HG02870 (cell line): ENCODE measurements at regions not wholly inside any gene's neighbourhood (a gene's known extent, or its start where the extent isn't known, plus 50 kb on each side); places are given as distances from the start of the nearest gene placed in this dataset.
"Not testable (repeated sequence)": the region's sequence is repeated elsewhere in the genome, so short reads cannot be mapped to it uniquely, and the experiment has no call there.

Experiments
- ATAC-seq: cut with Tn5 transposase; IDR thresholded peaks from one replicate; pipeline ENCODE4 v1.9.1; 2021; ENCODE audit warnings: mild to moderate bottlenecking, moderate library complexity; ENCODE audit not compliant: unreplicated experiment

- ATAC-seq: no peak
Observed at GRCh38 chrX:117510453-117510852, 606.2 kb downstream of the KLHL13 start.

DNA sequence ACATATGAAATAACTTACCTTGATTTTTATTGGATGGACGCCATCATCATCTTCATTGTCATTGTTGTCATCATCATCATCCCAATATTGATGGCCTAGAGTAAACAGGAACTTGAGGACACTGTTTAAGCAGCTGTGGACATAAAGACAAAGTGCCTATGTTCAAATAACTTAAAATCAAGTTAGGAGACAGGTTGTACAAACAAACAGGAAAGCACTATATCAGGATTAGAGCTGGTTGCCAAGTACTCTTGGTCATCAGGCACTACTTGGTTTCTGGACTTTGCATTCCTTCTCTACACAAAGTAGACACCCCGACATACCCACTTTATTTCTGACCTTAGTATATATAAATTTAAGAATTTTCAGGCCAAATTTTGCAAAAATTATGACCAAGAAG lies 608.6 kb downstream of the KLHL13 start:
- no peak for ATAC-seq

GRCh38 chrX:117487421-117487820 lies 629.2 kb downstream of the KLHL13 start:
- ATAC-seq: no peak

GRCh38 chrX:117483950-117484349 lies 632.7 kb downstream of the KLHL13 start:
- no peak for ATAC-seq

DNA sequence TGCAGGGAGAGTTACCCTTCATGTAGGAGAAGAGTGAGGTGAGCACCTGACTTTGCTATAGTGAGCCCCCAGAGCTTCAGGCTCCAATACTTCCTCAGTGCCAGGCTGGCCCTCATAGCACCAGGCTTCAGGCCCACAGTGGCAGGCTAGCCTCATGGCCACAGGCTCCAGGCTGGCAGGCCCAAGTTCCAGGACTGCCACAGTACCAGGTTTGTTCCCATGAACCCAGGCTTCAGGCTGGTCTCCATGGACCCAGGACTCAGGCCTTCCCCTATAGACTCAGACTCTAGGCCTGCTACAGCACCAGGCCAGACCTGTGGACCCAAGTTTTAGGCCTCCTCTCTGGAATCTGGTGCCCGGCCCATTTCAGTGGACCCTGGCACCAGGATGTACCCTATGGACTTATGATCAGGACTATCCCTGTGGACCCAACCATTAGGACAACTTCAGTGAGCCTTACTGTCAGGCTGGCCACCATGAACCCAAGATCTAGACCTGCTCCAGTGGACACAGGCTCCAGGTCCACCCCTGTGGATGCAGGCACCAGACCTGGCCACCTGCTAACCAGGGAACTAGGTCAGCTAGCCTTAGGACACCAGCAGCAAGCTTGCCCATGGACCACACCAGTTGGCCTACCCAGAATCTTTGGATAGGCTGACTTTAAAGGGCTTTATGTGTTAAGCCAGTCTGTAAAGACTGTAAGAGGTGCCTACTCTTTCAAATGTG lies 658.2 kb downstream of the KLHL13 start:
- ATAC-seq: no peak

DNA sequence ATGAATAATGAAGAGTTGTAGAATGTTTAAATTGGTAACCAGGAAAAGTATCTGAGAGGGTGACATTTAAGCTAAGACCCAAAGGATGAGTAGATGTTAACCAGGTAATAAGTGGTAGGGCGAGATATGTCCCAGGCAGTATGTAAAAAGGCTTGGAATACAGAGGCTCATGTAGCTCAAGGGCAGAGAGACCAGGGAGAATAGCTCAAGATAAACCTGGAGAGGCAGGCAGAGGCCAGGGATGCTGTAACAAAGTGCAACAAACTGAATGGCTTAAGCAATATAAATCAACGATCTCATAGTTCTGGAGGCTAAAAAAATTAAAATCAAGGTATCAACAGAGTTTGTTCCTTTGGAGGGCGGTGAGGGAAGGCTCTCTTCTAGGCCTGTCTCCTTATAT lies 660.8 kb downstream of the KLHL13 start:
- no peak for ATAC-seq

DNA sequence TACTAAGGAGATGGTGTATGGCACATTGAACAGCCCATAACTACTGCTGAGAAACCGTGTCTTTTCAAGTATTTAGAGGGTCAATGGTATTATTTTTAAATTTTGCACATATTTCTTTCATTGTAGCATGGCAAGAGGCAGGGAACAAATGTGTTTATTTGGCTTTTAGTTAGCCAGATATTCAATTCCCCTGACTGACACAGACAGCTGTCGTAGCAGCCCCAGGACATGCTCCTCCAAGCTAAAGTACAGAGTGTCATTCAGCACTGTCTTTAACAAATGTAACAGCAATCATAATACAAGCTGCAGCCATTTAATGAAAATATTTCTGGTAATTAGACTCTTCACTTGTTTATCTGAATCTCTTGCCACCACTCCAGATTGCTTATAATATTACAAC lies 687.1 kb downstream of the KLHL13 start:
- no peak for ATAC-seq

- no peak for ATAC-seq
Observed at GRCh38 chrX:117407449-117408150, 709.0 kb downstream of the KLHL13 start.

DNA sequence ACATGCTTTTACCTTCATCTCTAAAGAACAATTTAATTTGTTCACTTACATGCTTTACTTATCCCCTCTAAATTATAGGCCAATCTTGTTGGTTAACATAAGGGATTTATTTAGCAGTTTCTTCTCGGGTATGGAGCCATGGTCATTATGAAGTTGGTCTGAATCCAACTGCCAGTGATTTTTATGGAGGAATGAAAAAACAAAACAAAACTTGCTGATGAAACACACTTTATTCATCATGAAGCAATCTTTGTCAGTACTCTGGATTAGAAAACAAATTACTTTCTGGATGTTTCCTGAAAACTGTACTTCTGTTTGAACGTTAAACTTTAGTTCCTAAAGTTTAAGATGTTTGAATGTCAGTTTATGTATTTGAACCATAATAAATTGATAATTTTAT lies 715.8 kb downstream of the KLHL13 start:
- ATAC-seq: no peak

DNA sequence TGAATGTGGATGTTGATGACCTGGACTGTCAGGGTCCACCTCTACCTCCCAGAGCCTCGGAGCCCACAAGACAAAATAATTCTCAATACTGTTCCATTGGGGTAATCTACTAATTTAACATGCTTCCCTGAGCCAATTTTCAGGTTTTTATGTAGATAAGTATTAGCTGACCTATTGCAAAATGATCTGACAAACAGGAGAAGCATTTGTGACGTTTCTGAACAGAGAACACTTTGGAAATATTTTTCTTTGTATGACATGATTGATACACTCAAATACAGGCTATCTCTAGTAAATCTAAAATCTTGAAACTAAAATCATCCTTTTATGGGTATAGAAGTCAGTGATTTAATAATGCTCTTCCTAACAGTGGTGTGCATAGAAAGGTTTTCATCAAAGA lies 716.6 kb downstream of the KLHL13 start:
- no peak for ATAC-seq

DNA sequence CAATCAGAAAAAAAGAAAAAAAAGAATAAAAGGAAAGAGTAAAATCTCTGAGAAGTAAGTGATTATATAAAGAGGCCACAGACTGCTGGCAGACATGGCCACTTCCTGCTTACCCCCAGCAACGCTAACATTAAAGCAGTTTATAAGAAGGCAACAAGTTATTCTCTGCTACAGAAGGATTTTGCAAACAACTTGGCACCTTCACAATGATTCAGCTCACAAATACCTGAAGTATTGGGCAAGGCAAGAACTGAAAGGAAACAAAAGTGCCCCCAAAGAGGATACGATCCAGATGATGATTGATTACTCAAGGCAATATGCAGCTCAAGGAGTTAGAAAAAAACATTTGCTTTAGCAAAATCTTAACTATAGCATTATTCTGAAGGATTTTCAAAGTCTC lies 718.8 kb downstream of the KLHL13 start:
- no peak for ATAC-seq

DNA sequence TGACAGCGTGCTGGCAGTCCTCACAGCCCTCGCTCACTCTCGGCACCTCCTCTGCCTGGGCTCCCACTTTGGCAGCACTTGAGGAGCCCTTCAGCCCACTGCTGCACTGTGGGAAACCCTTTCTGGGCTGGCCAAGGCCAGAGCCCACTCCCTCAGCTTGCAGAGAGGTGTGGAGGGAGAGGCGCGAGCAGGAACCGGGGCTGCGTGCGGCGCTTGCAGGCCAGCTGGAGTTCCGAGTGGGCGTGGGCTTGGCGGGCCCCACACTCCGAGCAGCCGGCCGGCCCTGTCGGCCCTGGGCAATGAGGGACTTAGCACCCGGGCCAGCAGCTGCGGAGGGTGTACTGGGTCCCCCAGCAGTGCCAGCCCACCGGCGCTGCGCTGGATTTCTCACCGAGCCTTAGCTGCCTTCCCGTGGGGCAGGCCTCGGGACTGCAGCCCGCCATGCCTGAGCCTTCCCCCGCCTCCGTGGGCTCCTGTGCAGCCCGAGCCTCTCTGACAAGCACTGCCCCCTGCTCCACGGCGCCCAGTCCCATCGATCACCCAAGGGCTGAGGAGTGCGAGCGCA lies 722.0 kb downstream of the KLHL13 start:
- ATAC-seq: not testable (repeated sequence)

DNA sequence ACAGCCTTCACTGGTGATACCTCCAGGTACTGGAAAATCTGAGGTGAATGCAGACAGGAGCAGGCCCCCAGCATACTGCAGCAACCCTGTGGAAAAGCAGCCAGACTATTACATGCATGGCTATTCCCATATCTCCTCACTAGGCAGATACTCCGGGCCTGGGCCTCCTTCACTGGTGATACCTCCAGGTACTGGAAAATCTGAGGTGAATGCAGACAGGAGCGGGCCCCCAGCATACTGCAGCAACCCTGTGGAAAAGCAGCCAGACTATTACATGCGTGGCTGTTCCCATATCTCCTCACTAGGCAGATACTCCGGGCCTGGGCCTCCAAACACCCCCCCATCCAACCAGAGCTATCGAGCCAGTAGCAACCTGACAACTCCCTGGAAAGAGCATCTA lies 724.2 kb downstream of the KLHL13 start:
- not testable (repeated sequence) for ATAC-seq

DNA sequence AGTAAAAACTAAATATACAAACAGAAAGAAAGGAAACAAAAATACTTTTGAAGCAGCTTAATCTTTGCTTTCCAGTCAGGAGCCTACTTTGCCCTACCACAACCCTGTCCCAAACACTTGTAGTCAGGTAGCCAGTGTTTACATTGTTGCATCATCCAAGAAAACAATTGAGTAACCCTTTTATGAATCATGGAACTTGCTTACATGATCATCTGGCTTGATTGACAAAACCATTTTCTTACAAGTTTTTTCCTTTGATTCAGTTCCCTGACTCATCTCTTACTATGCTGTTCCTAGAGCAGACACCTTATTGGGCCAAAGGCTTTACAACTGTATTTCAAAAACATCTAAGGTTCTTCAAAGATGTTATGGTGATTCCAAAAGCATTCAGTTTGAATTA lies 740.1 kb downstream of the KLHL13 start:
- no peak for ATAC-seq

DNA sequence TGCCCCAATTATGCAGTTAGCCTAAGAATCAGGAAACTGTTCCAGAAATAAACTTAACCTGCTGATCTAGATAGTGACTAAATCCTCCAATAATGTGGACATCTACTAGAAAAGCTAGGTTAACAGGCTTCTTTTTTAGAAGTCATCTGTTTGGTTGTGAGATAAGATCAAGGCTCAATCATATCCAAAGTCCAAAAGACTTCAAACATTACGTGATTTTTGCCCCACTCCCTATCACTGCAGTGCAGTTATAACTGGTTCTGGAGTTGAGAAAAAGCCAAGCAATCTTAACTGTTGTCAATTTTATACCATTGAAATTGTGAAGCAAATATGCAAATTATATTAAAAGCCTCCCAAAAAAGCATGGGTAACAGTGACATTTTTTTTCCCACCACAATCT lies 781.4 kb downstream of the KLHL13 start:
- no peak for ATAC-seq

- ATAC-seq: no peak
Observed at GRCh38 chrX:117327373-117327772, 789.2 kb downstream of the KLHL13 start.

- ATAC-seq: no peak
Observed at GRCh38 chrX:117325706-117326105, 790.9 kb downstream of the KLHL13 start.

DNA sequence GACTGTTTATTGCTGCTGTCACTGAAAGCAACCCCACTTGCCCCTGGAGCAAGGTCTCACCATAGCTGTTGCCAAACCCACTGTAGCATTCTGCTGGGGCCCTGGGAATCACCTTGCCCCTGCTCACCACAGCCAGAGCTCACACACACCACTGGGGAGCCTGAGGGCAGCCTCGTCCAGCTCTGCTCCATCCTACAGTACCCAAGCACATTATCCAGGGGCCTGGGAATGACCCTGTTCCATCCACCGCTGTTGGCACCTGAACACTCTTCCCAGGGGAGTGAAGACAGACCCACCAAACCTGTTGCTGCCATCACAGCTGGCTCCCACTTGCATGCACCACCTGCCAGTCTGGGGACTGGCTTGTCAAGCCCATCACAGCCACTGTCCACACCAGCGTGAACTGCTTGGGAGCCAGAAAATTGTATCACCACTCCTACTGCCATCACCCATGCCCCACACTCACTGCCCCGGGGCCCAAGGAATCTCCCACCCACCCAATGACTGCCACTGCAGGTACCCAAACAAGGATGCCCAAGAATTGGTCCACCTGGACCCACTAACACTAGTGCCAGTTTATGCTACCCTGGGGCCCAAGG lies 811.3 kb downstream of the KLHL13 start:
- ATAC-seq: no peak

DNA sequence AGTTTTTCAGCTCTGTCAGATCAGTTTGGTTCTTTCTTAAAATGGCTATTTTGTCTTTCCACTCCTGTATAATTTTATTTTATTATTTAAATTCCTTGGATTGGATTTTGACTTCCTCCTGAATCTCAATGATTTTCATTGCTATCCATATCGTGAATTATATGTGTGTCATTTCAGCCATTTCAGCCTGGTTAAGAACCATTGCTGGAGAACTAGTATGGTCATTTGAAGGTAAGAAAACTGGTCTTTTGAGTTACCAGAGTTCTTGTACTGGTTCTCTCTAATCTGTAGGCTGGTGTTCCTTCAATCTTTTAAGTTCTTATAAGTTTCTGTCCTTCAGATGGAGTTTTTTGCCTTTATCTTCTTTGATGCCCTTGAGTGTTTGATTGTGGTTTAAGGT lies 815.5 kb downstream of the KLHL13 start:
- no peak for ATAC-seq

GRCh38 chrX:117291760-117292159 lies 824.9 kb downstream of the KLHL13 start:
- no peak for ATAC-seq

DNA sequence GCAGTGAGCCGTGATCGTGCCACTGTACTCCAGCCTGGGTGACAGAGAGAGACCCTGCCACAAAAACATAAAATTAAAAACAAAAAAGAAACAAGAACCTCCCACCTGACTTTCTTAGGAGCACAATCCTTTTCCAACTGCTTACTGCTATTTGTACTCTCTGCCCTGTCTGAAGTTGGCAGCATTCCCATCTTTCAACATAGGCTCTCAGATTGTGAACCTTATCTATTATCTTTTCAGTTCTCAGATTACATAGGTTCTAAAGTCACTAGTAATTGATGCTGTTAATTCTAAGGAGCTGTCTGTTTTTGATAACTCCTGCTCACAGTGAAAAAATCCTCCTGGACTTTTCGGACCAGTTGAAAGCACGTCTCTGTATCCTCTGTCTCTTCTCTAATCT lies 812.2 kb upstream of the CT83 start:
- no peak for ATAC-seq
